SU-DHL-6 (cell line): ENCODE measurements at regions not wholly inside any gene's neighbourhood (a gene's known extent, or its start where the extent isn't known, plus 50 kb on each side); places are given as distances from the start of the nearest gene placed in this dataset.

Source experiments
- H2AFZ ChIP-seq: fragments of 200-600 bp; sonication (generic); 2 replicates; pipeline ENCODE4 v1.6.1; 2014; ENCODE audit warnings: low read depth, mild to moderate bottlenecking, moderate library complexity, mixed read lengths, antibody characterized with exemption, low read length; ENCODE audit not compliant: severe bottlenecking
- H3F3A ChIP-seq: fragments of 200-600 bp; shearing (Covaris generic); 2 replicates; pipeline ENCODE4 v1.6.0; 2016; ENCODE audit warnings: antibody characterized with exemption, mild to moderate bottlenecking; ENCODE audit not compliant: insufficient read depth
- H3K27ac ChIP-seq: fragments of 200-600 bp; sonication (generic); 2 replicates; pipeline ENCODE4 v1.5.1; 2016; ENCODE audit warnings: low read depth, mild to moderate bottlenecking, low read length, moderate library complexity, mixed read lengths
- H3K27me3 ChIP-seq: fragments of 200-600 bp; sonication (generic), shearing (Covaris generic); 2 replicates; pipeline ENCODE4 v1.6.0; 2014; ENCODE audit warnings: mild to moderate bottlenecking, low read length
- H3K36me3 ChIP-seq: fragments of 200-600 bp; sonication (generic); 2 replicates; pipeline ENCODE4 v1.6.1; 2014; ENCODE audit warnings: mild to moderate bottlenecking, low read length, mixed read lengths
- H3K4me2 ChIP-seq: fragments of 300-600, 200-600 bp; shearing (Covaris generic), sonication (generic); 2 replicates; pipeline ENCODE4 v1.6.0; 2014; ENCODE audit warnings: low read length, low read depth, mild to moderate bottlenecking; ENCODE audit not compliant: poor library complexity, severe bottlenecking
- H3K4me3 ChIP-seq: fragments of 200-600 bp; sonication (generic); 2 replicates; pipeline ENCODE4 v1.5.1; 2014; ENCODE audit warnings: antibody characterized with exemption, low read length, mild to moderate bottlenecking, mixed read lengths; ENCODE audit not compliant: insufficient read depth, poor library complexity, severe bottlenecking
- H3K79me2 ChIP-seq: fragments of 200-600 bp; sonication (generic); 2 replicates; pipeline ENCODE4 v1.6.1; 2014; ENCODE audit warnings: mild to moderate bottlenecking, low read length, moderate library complexity; ENCODE audit not compliant: insufficient read depth
- H3K9ac ChIP-seq: fragments of 200-600 bp; sonication (generic); 2 replicates; pipeline ENCODE4 v1.7.0; 2014; ENCODE audit warnings: mild to moderate bottlenecking, low read length
- H3K9me2 ChIP-seq: fragments of 200-600 bp; sonication (generic); replicated peaks from 2 replicates; pipeline ENCODE4 v1.6.1; 2014; ENCODE audit warnings: low read length; ENCODE audit not compliant: insufficient read depth
- H3K9me3 ChIP-seq: fragments of 200-600 bp; sonication (generic); 2 replicates; pipeline ENCODE4 v1.6.1; 2014; ENCODE audit warnings: low read length, mixed read lengths; ENCODE audit not compliant: insufficient read depth
- H4K20me1 ChIP-seq: fragments of 200-600 bp; sonication (generic); 2 replicates; pipeline ENCODE4 v1.6.1; 2014; ENCODE audit warnings: low read depth, mild to moderate bottlenecking, antibody characterized with exemption, low read length, moderate library complexity, mixed read lengths
- CTCF ChIP-seq: fragments of 200-600 bp; sonication (generic); IDR thresholded peaks from one replicate; pipeline ENCODE4 v1.5.1; 2017; ENCODE audit warnings: antibody characterized with exemption, mild to moderate bottlenecking, low read length, moderate library complexity; ENCODE audit not compliant: insufficient read depth, poor library complexity, severe bottlenecking
- EZH2phosphoT487 ChIP-seq: fragments of 200-600 bp; sonication (generic), shearing (Covaris generic); conservative IDR thresholded peaks from 2 replicates; pipeline ENCODE4 v1.6.1; 2018; ENCODE audit warnings: mild to moderate bottlenecking, antibody characterized with exemption, low read length, moderate library complexity, mixed read lengths

- Histone ChIP-seq H3K9me3 (no peaks in the 10 kb centered on the region), H3K9me2 (no peaks in the 10 kb centered on the region), H3K4me3 (no peak overlapping the region), H3K27me3 (no peaks in the 10 kb centered on the region), H3K4me2 (no peak overlapping the region), H4K20me1 (no peaks in the 10 kb centered on the region), H3K36me3 (no peaks in the 10 kb centered on the region), H3K79me2 (no peaks in the 10 kb centered on the region), H3K27ac (no peak overlapping the region), H3F3A (no peaks in the 10 kb centered on the region), H3K9ac (no peak overlapping the region), H2AFZ (no peak overlapping the region)
- TF ChIP-seq CTCF: no peak
Measured at GRCh38 chr4:185920691-185921260, 108.8 kb upstream of the SORBS2 start.

- no peaks in the 10 kb centered on the region for H3K79me2 ChIP-seq
- TF ChIP-seq EZH2phosphoT487 (no peak), CTCF (no peak)
- H3K27me3 ChIP-seq: no peaks in the 10 kb centered on the region
- no peaks in the 10 kb centered on the region for H3F3A ChIP-seq
- H4K20me1 ChIP-seq: no peaks in the 10 kb centered on the region
- no peak overlapping the region for H2AFZ ChIP-seq
- H3K4me3 ChIP-seq: no peak overlapping the region
- no peak overlapping the region for H3K9ac ChIP-seq
- no peaks in the 10 kb centered on the region for H3K9me3 ChIP-seq
- H3K9me2 ChIP-seq: no peaks in the 10 kb centered on the region
- H3K4me2 ChIP-seq: no peak overlapping the region
- no peaks in the 10 kb centered on the region for H3K36me3 ChIP-seq
- no peak overlapping the region for H3K27ac ChIP-seq
Measured at GRCh38 chr4:185921583-185922555, 109.9 kb upstream of the SORBS2 start.

- H3K9me3 ChIP-seq: no peaks in the 10 kb centered on the region
- no peaks in the 10 kb centered on the region for H3K79me2 ChIP-seq
- no peak overlapping the region for H3K4me3 ChIP-seq
- no peaks in the 10 kb centered on the region for H4K20me1 ChIP-seq
- no peaks in the 10 kb centered on the region for H3K36me3 ChIP-seq
- no peak overlapping the region for H3K4me2 ChIP-seq
- no peak overlapping the region for H3K9ac ChIP-seq
- no peaks in the 10 kb centered on the region for H3K27me3 ChIP-seq
- H3K9me2 ChIP-seq: no peaks in the 10 kb centered on the region
- no peak overlapping the region for H3K27ac ChIP-seq
- no peaks in the 10 kb centered on the region for H3F3A ChIP-seq
- no peak overlapping the region for H2AFZ ChIP-seq
- TF ChIP-seq CTCF: no peak
- TF ChIP-seq EZH2phosphoT487: no peak
Measured at GRCh38 chr4:185924458-185925044, 112.6 kb upstream of the SORBS2 start.
